ENCODE measurements at regions not wholly inside any gene's neighbourhood (a gene's known extent, or its start where the extent isn't known, plus 50 kb on each side); places are given as distances from the start of the nearest gene placed in this dataset.

DNA sequence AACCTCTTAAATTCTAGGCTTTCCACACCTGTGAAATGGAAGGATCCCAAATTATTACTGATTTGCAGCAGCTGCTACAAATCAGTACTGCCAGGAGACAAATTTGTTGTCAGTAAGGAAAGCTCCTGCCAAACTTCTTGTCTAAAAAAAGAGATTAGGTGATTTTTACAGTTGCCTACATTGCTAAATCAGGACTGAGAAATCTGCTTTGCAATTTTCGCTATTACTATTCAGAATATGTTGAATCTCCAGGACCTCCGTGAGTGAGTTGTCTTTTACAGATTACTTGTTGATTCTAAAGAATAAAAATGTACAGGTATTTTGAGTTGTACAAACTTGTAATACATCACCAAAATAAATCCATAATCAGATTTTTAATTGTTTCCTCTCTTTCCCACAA, 1815.9 kb downstream of the PCDH9 start:
- no peak for DNase-seq
- peaks cover 27% of the 10 kb centered on the region for H3K4me1 Mint-ChIP-seq (ENCODE audit: low read depth)

GRCh38 chr13:65411521-65411920, 1818.6 kb downstream of the PCDH9 start:
- Mint-ChIP-seq H3K4me1 (ENCODE audit: low read depth) (peaks cover 2% of the 10 kb centered on the region), H3K9me3 (no peaks in the 10 kb centered on the region), H3K4me3 (no peak overlapping the region), H3K36me3 (ENCODE audit: low read depth) (no peaks in the 10 kb centered on the region), H3K27ac (no peak overlapping the region), H3K27me3 (ENCODE audit: insufficient read depth) (no peaks in the 10 kb centered on the region)
- TF ChIP-seq CTCF (IDR thresholded peaks at IDR 0.05): no peak
- DNase-seq: no peak

More for the DNA sequence above, 1815.9 kb downstream of the PCDH9 start:
- H3K4me3 Mint-ChIP-seq: no peak overlapping the region
- H3K27me3 Mint-ChIP-seq (ENCODE audit: insufficient read depth): no peaks in the 10 kb centered on the region
- H3K27ac Mint-ChIP-seq: no peak overlapping the region
- no peaks in the 10 kb centered on the region; the same call in 1 of the 2 replicates for H3K9me3 Mint-ChIP-seq
- H3K36me3 Mint-ChIP-seq (ENCODE audit: low read depth): no peaks in the 10 kb centered on the region
- no peak for TF ChIP-seq CTCF (IDR thresholded peaks at IDR 0.05)

DNA sequence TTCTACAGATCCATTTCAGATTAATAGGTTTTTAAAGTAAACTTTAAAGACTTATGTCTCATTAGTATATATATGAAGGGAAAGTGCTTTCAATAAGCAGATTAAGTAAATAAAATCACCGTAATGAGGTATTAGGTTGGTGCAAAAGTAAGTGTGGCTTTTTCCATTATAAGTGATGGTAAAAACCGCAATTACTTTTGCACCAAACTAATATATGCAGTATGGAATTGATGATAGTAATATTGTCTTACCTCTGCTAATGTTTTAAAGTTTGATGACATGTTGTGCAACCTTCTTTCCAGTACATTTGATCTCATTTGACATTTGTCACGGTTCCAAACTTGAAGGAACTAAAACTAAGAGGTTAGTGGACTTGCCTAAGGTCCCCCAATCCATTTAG, 1819.3 kb downstream of the PCDH9 start:
- H3K4me1 Mint-ChIP-seq (ENCODE audit: low read depth): no peaks in the 10 kb centered on the region
- H3K4me3 Mint-ChIP-seq: no peak overlapping the region
- H3K27me3 Mint-ChIP-seq (ENCODE audit: insufficient read depth): no peaks in the 10 kb centered on the region
- DNase-seq: no peak
- no peak overlapping the region for H3K27ac Mint-ChIP-seq
- TF ChIP-seq CTCF (IDR thresholded peaks at IDR 0.05): no peak
- no peaks in the 10 kb centered on the region for H3K36me3 Mint-ChIP-seq (ENCODE audit: low read depth)
- no peaks in the 10 kb centered on the region for H3K9me3 Mint-ChIP-seq

GRCh38 chr13:65401315-65401714, 1828.8 kb downstream of the PCDH9 start:
- Mint-ChIP-seq H3K36me3 (ENCODE audit: low read depth) (no peaks in the 10 kb centered on the region), H3K4me1 (ENCODE audit: low read depth) (no peaks in the 10 kb centered on the region), H3K27ac (no peak overlapping the region), H3K27me3 (ENCODE audit: insufficient read depth) (no peaks in the 10 kb centered on the region), H3K4me3 (no peak overlapping the region), H3K9me3 (no peaks in the 10 kb centered on the region)
- TF ChIP-seq CTCF (IDR thresholded peaks at IDR 0.05): no peak
- no peak for DNase-seq

DNA sequence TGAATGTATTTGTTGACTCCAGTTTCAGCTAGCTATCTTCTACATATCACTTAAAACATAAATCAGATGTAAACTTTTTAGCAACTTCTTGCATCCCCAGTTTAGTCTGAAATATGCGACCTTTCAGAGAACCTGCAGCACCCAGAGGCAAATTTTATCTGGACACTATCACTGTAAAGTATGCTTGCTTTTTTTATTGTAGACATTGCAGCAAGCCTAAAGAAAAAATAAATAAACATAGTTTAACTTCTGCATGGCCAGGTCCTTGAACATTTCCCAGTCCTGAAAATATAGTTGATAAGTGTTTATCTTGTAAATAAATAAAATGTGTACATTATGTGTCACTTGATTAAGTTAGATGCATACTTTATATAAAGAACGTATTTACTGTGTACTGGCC, 1829.4 kb downstream of the PCDH9 start:
- Mint-ChIP-seq H3K27me3 (ENCODE audit: insufficient read depth) (no peaks in the 10 kb centered on the region), H3K36me3 (ENCODE audit: low read depth) (no peaks in the 10 kb centered on the region), H3K27ac (no peak overlapping the region), H3K4me3 (no peak overlapping the region), H3K4me1 (ENCODE audit: low read depth) (no peaks in the 10 kb centered on the region), H3K9me3 (no peaks in the 10 kb centered on the region)
- TF ChIP-seq CTCF (IDR thresholded peaks at IDR 0.05): no peak
- DNase-seq: no peak

DNA sequence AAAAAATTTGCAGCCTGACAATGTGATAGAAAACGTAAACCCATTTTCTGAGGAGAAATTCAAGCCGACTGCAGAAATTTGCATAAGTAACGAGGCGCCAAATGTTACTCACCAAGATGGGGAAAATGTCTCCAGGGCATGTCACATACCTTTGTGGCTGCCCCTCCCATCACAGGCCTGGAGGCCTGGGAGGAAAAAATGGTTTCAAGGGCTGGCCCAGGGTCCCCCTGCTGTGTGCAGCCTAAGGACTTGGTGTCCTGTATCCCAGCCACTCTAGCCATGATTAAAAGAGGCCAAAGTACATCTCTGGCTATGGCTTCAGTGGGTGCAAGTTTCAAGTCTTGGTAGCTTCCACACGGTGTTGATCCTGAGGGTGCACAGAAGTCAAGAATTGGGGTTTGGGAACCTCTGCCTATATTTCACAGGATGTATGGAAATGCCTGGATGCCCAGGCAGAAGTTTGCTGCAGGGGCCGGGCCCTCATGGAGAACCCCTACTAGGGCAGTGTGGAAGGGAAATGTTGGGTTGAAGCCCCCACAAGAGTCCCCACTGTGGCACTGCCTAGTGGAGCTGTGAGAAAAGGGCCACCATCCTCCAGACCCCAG, 1842.3 kb downstream of the PCDH9 start:
- Mint-ChIP-seq H3K9me3 (peaks cover 26% of the 10 kb centered on the region), H3K4me1 (ENCODE audit: low read depth) (peaks cover 6% of the 10 kb centered on the region; the same call in 1 of the 2 replicates), H3K27me3 (ENCODE audit: insufficient read depth) (no peaks in the 10 kb centered on the region), H3K36me3 (ENCODE audit: low read depth) (peaks cover 15% of the 10 kb centered on the region), H3K27ac (no peak overlapping the region), H3K4me3 (no peak overlapping the region)
- TF ChIP-seq CTCF (IDR thresholded peaks at IDR 0.05): no peak
- DNase-seq: no peak
